ENCODE measurements at regions not wholly inside any gene's neighbourhood (a gene's known extent, or its start where the extent isn't known, plus 50 kb on each side); places are given as distances from the start of the nearest gene placed in this dataset.

GRCh38 chr5:145407300-145408047 lies 427.7 kb downstream of the PRELID2 start:
- TF ChIP-seq, protein P1, sequence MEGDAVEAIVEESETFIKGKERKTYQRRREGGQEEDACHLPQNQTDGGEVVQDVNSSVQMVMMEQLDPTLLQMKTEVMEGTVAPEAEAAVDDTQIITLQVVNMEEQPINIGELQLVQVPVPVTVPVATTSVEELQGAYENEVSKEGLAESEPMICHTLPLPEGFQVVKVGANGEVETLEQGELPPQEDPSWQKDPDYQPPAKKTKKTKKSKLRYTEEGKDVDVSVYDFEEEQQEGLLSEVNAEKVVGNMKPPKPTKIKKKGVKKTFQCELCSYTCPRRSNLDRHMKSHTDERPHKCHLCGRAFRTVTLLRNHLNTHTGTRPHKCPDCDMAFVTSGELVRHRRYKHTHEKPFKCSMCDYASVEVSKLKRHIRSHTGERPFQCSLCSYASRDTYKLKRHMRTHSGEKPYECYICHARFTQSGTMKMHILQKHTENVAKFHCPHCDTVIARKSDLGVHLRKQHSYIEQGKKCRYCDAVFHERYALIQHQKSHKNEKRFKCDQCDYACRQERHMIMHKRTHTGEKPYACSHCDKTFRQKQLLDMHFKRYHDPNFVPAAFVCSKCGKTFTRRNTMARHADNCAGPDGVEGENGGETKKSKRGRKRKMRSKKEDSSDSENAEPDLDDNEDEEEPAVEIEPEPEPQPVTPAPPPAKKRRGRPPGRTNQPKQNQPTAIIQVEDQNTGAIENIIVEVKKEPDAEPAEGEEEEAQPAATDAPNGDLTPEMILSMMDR (IDR thresholded peaks at IDR 0.05; ENCODE audit: low read depth, low read length), result no peak
- TF ChIP-seq POLR2A (IDR thresholded peaks at IDR 0.05; ENCODE audit: extremely low read depth, insufficient read length), result no peak
- no peak for TF ChIP-seq MAX (IDR thresholded peaks at IDR 0.05; ENCODE audit: low read depth, low read length)
- no peak for TF ChIP-seq MYC (IDR thresholded peaks at IDR 0.05; ENCODE audit: low read depth, low read length)

Measured in NB4 (cell line).